Fibroblast of upper back skin (primary cell): ENCODE measurements at regions not wholly inside any gene's neighbourhood (a gene's known extent, or its start where the extent isn't known, plus 50 kb on each side); places are given as distances from the start of the nearest gene placed in this dataset.
"Not testable (repeated sequence)": the region's sequence is repeated elsewhere in the genome, so short reads cannot be mapped to it uniquely, and the experiment has no call there.

Experiments used
- DNase-seq: peaks from one replicate; pipeline ENCODE4 v3.0.0-alpha.2; 2013

GRCh38 chr2:129190494-129190893, 789.0 kb upstream of the RAB6C start:
- DNase-seq, result no peak

GRCh38 chr2:129191530-129191929, 787.9 kb upstream of the RAB6C start:
- DNase-seq, result no peak

GRCh38 chr2:129192117-129192516, 787.3 kb upstream of the RAB6C start:
- DNase-seq, result no peak

- no peak for DNase-seq
These were observed 786.6 kb upstream of the RAB6C start for GRCh38 chr2:129192841-129193253.

GRCh38 chr2:129193961-129194360, 785.5 kb upstream of the RAB6C start:
- no peak for DNase-seq

GRCh38 chr2:129199501-129199900, 780.0 kb upstream of the RAB6C start:
- no peak for DNase-seq

- peak; percentile 56 for DNase-seq
These were observed 777.8 kb upstream of the RAB6C start for GRCh38 chr2:129201696-129202095.

GRCh38 chr2:129203331-129203730, 776.1 kb upstream of the RAB6C start:
- DNase-seq, result no peak

GRCh38 chr2:129204581-129204980, 774.9 kb upstream of the RAB6C start:
- not testable (repeated sequence) for DNase-seq

GRCh38 chr2:129205176-129205575, 774.3 kb upstream of the RAB6C start:
- no peak for DNase-seq

- DNase-seq, result no peak
These were observed 773.7 kb upstream of the RAB6C start for GRCh38 chr2:129205766-129206165.

- DNase-seq, result no peak
These were observed 767.0 kb upstream of the RAB6C start for GRCh38 chr2:129212299-129212958.

- no peak for DNase-seq
These were observed 755.4 kb upstream of the RAB6C start for GRCh38 chr2:129224022-129224421.

GRCh38 chr2:129224486-129224885, 755.0 kb upstream of the RAB6C start:
- DNase-seq, result no peak

GRCh38 chr2:129229196-129229595, 750.3 kb upstream of the RAB6C start:
- no peak for DNase-seq

- no peak for DNase-seq
These were observed 749.5 kb upstream of the RAB6C start for GRCh38 chr2:129229830-129230441.

GRCh38 chr2:129231924-129232323, 747.5 kb upstream of the RAB6C start:
- DNase-seq, result no peak

GRCh38 chr2:129233166-129233565, 746.3 kb upstream of the RAB6C start:
- DNase-seq, result no peak

GRCh38 chr2:129233751-129234406, 745.6 kb upstream of the RAB6C start:
- peak; percentile 43 for DNase-seq

GRCh38 chr2:129236601-129237000, 742.9 kb upstream of the RAB6C start:
- DNase-seq, result no peak

GRCh38 chr2:129237966-129238725, 741.3 kb upstream of the RAB6C start:
- peak; percentile 92 for DNase-seq

- no peak for DNase-seq
These were observed 740.3 kb upstream of the RAB6C start for GRCh38 chr2:129239141-129239540.

GRCh38 chr2:129240061-129240460, 739.4 kb upstream of the RAB6C start:
- DNase-seq, result no peak

- no peak for DNase-seq
These were observed 737.2 kb upstream of the RAB6C start for GRCh38 chr2:129242269-129242668.
